ENCODE measurements at regions not wholly inside any gene's neighbourhood (a gene's known extent, or its start where the extent isn't known, plus 50 kb on each side); places are given as distances from the start of the nearest gene placed in this dataset.
"Not testable (repeated sequence)": the region's sequence is repeated elsewhere in the genome, so short reads cannot be mapped to it uniquely, and the experiment has no call there.

DNA sequence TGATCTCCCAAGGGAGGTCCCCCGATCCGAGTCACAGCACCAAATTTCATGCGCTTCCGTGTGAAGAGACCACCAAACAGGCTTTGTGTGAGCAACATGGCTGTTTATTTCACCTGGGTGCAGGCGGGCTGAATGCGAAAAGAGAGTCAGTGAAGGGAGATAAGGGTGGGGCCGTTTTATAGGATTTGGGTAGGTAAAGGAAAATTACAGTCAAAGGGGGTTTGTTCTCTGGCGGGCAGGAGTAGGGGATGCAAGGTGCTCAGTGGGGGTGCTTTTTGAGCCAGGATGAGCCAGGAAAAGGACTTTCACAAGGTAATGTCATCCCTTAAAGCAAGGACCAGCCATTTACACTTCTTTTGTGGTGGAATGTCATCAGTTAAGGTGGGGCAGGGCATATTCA, 309.2 kb upstream of the PAPPA start:
- DNase-seq, result not testable (repeated sequence)

DNA sequence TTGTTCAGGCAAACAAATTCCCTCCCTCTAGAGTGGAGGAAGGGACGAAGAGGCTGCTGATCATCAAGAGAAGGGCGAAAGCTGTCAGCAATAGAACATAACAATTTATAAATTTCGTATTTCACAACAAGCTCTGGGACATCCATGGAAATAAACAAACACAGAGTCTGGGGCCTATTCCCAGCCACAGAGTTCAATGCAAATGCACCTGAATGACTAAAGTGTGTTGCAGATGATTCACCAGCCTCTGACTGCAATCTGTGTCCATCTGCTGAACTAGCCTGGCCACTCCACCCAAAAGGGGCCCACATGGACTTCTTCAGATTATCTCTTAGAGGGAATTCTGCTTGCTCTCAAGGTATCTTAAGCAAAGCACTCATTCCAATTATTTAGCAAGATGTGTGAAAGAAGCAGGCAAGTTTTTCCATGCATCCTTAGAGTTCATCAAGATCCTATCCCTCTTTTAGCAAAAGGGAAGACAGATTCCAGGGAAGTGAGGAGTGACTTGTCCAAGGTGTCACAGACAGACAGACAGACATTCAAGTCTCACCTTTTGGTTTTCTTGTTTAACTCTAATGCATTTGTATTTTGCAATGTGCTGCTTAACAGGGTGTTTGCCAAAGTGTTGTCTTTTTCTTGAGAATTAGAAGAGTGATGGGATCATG, 307.8 kb upstream of the PAPPA start:
- no peak for DNase-seq

DNA sequence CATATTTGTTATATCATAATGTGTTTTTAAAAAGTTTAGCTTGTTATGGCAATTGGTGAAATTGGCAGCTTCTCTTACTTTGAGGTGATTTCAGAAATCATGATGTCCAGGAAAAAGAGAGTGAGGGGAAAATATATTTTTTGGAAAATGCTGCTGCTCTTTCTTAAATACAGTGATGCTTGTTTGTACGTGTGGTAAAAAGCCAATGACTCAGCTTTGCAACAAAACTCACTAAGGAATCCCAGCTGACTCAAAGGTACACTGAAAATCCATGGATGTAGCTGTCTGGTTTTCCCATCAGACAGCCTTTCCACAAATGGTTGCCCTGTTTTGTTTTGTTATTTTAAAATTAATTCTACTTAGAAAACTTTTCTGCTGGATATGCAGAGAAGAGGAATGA, 306.4 kb upstream of the PAPPA start:
- no peak for DNase-seq

DNA sequence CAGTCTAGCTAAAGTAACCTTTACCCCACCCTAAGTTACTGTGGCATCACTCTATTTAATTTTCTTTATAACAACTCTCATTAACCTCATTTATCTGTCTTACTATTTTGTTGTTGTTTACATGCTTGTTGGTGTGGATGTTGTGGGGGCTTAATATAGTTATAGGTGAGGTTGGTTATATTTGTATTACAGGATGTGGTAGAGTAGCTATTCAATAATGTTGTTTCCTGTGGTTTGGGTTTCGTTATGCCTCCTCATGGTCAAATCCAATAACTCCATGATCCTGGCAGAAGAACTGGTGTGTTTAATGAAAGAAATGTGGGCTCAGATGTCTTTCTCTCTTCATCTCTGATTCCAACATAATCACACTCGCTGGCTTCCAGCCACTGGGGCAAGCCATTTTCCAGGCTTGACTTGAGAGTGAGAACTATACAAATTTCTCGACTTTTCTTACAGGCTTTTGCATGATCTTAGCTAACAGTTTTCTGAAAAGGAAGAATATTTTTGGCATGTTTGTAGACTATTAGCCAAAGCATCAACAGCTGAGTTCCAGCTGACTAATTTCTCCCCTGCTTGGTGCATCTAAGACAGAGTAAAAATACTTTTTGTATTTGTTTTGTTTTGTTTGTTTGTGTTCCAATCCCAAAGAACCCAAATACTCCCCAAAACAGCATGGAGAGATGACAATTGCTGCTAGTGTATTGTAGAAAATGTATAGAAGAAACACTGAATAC, 303.7 kb upstream of the PAPPA start:
- no peak for DNase-seq

DNA sequence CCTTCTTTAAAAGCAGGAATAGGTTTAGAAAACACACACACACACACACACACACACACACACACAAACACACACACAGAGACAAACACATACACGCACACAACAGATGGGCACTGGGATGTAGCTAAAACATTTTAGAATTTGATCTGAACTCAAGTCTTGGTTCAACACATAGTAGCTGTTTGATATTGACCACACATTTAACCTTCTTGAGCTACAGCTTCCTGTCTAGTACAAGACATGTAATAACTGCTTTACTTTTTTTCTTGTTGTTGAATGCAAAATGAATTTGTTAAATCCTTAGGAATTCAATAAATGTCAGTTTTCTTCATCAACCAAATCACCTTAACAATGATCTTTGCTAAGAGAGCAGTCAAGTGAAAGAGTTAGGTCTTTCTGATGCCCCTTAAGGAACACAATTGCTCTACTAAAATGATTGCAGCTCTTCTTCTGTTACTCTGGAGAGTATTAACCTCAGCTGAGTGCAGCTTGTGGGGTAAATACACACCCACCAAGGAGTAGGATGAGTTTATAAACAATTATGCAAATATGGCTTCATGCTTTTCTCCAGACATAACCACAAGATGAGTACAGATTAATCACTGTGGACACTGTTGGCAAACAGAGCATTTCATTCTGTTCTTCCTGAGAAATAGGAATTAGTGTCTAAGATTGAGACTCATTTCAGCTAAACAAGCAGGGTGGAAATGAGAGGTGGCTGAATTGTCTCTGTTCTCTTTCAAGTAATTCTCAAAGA, 302.9 kb upstream of the PAPPA start:
- DNase-seq, result no peak

DNA sequence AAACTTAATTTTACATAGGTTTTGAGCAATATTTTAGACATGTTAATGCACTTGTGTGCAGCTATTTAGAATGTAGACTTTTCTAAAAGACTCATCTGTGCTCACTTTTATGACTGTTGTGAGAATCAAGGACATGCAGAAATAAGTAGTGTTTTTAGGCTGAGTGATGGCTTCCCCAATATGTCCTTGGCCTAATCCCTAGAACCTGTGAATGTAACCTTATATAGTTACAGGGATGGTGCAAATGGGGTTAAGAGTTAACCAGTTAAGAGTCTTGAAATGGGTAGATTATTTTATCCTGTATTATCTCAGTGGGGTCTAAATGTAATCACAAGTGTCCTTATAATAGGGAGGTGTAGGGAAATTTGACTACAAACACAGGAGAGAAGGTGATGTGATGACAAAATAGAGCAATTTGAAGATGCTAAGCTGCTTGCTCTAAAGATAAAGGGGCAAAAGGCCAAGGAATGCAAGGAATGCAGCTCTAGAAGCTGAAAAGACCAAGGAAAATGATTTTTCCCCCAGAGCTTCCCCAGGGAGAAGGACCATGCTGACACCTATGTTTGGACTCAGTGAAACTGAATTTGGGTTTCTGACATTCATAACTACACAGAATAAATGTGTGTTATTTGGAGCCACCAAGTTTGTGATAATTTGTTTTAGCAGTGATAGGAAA, 298.0 kb upstream of the PAPPA start:
- no peak for DNase-seq

DNA sequence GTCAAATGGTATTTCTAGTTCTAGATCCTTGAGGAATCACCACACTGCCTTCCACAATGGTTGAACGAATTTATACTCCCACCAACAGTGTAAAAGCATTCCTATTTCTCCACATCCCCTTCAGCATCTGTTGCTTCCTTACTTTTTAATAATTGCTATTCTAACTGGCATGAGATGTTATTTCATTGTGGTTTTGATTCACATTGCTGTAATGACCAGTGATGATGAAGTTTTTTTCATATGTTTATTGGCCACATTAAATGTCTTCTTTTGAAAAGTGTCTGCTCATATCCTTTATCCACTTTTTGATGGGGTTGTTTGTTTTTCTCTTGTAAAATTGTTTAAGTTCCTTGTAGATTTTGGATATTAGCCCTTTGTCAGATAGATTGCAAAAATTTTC, 295.2 kb upstream of the PAPPA start:
- not testable (repeated sequence) for DNase-seq

DNA sequence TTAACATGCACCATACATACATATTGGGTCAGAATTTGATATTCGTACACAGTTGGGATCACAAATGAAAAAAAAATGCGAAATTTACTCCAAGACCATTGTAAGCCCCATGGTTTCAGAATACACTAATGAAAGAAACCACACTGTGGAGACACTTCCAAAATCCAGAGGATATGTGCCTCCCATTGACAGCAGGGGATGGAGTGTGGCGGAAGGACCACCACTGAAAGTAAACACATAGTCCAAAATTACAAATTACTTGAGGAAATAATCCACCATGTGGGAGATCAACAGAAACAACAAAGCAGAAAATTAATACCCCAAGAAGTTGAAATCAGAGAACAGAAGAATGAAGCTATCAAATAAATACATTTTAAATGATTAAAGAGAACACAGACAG, 291.6 kb upstream of the PAPPA start:
- no peak for DNase-seq

DNA sequence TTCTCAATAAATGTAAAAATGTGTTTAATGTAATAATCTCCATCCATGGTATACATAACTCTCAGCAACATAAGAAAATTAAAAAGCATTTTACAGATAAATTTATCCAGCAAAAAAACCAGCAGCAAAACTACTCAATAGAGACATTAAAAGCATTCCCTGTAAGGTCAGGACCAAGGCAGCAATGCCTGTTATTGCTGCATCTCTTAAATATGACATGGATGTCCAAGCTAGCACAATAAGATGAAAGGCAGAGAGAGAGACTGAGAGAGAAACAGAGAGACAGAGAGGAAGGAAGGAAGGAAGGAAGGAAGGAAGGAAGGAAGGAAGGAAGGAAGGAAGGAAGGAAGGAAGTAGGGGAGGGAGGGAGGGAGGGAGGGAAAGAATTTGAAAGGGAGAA, 289.0 kb upstream of the PAPPA start:
- DNase-seq, result no peak

DNA sequence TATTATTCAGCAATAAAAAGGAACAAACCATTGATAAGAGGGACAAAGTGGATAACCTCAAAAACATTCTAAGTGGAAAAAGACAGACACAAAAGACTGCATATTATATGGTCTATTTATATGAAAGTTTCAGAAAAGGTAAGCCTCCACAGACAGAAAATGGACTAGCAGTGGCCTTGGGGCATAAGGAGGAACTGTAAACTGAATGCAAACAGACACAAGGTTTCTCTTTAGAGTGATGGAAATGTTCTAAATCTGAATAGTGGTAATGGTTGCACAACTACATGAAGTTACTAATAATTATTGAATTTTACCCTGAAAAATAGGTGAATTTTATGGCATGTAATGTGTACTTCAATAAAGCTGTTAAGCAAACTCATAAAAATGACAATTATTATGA, 286.3 kb upstream of the PAPPA start:
- no peak for DNase-seq

DNA sequence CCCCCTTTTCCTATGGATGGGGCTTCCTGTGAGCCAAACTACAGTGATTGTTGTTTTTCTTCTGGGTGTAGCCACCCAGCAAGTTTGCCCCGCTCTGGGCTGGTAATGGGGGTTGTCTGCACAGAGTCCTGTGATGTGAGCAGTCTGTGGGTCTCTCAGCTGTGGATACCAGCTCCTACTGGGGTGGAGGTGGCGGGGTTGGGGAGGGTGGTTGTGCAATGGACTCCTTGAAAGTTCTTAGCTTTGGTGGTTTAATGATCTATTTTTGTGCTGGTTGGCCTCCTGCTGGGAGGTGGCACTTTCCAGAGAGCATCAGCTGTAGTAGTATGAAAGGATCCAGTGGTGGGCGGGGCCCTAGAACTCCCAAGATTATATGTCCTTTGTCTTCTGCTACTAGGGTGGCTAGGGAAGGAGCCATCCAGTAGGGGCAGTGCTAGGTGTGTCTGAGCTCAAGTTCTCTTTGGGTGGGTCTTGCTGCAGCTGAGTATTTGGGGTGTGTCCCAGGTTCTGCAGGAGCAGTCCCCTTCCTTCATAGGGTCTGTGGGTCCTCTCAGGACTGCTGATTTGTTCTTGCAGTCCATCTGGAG, 275.6 kb upstream of the PAPPA start:
- no peak for DNase-seq

DNA sequence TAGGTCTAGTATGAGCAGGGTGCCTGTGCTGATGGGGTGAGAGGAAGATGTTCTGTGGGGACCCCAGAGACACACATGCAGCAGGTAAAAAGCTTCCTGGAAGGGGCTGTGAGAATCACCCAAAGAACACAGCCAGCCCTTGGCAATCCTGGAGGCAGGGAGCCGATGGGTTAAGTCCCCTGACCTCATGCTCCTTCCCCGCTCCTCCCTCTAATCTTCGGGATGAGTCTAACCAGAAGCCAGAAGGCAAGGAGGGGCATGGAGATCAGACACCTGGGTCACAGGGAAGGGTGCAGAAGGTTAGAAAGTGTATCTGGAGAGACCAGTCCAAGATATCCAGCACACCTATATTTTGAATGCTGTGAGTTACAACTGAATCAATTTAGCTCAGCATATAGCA, 274.1 kb upstream of the PAPPA start:
- no peak for DNase-seq

DNA sequence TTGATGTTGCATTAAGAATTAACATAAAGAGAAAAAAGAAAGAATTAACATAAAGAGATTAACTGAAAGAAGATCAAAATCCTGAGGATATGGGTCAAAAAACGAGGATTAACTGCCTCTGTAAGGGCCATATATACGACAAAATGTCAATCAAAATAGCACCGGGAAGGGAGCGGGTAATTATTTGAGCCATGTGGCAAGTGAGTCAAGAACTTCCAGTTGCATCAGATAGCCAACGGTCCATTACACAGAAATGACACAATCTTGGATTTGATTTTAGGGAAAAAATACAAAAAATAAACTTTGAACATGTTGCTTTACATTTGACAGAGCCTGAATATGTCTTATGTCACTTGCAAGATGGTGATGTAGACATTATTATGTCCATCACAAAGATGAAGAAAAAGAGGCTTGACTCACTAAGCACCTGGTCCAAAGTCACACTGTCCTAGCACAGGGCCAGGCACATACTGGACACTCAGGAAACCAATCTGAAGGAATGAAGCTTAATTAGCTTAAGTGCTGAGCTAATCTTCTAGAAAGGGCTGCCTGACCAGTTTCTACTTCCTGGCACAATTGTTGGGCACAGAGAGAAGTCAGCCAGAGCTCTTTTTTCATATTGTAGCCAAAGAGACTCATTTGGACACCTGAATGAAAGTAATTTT, 273.2 kb upstream of the PAPPA start:
- no peak for DNase-seq

DNA sequence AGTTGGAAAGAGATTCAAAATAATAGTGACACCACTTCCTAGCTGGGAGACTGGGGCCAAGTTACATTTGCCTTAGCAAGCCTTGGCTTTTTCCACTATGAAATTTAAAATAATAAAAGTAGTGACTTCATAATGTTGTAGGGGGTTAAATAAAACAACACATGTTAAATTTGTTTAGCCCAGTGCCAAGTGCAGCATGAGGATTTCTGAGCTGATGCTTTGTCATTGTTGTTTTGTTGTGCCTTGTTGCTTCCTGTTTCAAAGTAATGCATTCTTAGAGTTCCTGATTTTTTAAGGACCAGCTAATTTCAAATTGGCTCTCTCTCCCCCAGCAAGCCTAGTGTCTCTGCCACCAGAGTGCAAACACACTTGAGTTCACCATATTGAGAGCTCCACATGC, 270.7 kb upstream of the PAPPA start:
- DNase-seq, result no peak

DNA sequence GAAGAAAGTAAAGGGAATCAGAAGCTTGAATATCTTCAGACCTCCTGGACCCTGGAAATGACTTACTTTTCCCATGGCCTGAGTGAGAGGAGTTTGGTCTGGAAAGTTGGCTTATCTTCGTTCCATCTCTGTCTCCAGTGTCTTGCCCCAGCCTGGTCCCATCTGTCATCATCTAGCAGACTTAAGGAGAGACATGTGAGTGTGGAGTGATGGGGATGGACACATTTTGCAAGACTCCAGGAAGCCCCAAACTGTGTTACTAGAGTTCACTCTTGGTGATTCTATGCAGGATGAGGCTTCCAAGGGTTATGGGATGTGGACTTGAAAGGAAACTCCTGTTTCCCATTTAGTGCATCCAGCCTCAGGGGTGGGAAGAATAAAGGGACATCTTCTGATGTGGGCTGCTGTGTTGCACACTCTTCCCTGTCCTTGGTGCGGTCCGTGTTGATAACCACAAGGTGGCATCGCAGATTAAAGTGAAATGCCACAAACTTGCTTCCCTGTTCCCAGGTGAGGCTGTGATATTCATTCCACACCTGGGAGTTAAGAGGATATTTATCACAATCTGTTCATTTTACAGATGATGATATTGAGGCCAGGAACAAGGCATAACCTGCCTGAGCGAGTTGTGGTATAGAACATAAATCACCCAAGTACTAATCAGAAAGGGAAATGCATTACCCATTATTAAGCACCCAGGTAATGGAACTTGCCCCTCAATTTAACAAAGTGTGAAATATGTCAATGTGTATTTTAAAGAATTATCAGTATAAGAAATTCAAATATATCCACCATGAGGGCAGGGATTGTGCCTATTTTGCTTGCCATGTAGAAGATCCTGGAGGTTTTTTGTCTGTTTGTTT, 269.9 kb upstream of the PAPPA start:
- no peak for DNase-seq

DNA sequence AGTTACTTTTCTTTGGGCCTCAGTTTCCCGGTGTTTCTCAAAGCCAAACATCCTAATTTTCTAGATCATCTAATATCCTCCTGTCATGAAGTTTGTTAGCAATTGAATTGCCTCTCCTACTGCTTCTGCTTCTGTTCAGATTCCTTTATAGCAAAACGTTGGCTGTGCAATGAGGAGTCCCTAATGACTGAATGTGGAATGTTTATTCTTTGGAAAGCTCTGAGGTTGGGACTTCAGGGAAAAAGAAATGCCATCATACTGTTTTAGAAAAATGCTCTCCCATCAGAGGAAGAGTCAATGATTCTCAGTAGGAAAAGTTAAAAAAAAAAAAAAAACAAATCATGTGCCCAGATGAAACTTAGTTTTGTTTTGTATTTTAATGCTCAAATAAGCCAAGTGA, 268.7 kb upstream of the PAPPA start:
- no peak for DNase-seq

DNA sequence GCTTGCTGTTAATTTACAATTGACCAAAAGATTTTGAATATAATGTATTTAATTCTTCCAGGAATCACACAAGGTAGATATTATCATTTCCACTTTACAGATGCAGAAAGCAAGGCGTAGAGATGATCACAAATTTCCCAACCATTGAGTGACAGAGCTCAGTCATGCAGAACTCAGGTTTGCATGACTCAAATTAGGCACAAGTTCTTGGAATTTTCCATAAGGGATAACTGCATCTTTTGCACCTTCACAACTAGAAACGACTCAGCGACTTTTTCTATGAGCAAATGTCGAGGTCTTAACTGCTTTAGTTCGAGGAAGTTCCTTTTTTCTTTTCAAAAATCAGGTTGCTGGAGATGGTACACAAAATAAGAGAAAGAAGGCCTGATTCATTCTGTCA, 265.5 kb upstream of the PAPPA start:
- no peak for DNase-seq

DNA sequence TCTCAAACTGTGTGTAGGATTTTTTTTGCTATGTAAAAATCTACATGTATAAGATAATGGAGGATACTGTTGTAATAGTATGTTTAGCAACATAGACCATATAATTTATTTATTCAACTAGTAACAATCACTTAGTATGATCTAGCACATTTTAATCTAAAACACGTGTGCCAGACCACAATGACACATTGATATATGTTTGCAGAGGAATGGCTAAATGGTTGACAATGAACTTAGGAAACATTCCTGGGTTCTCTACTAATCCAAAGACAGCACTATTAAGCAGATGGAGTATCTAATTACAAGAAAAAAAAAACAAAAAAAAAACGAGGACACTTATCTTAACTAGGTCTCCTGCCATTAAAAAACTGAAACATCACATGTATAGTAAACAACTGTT, 261.7 kb upstream of the PAPPA start:
- DNase-seq, result no peak

DNA sequence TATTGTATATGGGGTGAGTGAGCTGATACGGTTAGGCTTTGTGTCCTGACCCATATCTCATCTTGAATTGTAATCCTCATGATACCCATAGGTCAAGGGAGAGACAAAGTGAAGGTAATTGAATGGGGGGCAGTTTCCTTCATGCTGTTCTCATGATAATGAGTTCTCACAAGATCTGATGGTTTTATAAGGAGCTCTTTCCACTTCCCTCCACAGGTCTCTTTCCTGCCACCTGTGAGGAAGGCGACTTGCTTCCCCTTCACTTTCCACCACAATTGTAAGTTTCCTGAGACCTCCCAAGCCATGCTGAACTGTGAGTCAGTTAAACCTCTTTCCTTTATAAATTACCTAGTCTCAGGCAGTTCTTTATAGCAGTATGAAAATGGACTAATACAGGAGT, 255.1 kb upstream of the PAPPA start:
- DNase-seq, result not testable (repeated sequence)

DNA sequence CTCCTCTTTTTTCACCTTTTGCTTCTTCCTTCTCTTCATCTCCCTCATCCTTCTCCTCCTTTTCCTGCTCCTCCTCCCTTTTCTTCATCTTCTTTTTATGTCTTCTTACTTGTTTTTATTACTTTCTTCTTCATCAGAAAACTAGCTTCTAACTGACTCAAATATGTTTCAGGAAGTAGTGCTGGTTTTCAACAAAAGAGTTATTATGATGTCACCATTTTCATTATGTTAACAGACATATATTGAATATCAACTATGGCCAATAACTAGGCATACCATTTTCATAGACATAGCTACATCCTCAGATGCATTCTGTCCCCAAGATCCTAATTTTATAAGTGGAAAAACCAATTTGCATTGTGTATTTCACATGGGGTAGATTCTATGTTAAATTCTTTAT, 252.9 kb upstream of the PAPPA start:
- DNase-seq, result no peak

DNA sequence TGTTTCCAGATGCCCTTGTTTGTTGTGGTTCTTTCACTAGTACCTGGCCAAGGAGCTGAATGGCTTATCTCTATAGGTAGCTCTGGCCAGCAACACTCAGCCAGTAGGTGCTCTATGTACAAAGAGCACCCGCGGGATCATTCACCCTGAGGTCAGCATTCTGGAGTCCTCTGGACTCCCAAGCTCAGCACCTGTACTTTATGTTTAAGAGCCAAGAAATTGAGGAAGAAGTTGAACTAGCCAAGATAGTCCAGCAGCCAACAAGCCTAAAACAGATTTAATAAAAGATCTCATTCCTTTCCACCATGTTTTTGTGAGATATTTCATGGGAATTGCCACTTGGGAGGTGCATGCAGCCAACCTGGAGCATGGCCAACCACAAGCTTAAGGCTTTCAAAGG, 242.6 kb upstream of the PAPPA start:
- no peak for DNase-seq

DNA sequence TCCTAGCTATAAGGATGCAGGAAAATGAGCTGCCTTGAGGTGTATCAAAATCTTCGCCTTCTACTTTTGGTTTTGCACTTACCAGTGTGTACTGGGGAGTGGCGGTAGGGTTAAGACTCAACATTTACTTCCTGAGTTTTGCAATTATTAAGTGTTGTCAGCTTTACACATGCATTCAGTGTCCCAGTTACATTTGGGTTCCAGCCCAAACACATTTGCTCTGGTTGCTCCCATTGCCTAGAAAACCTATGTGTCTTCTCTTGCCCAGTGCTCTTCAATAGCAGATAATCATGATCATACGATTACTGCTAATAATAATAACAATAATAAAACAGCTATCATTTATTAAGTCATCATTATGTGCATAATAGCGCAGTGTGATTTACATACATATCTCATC, 241.5 kb upstream of the PAPPA start:
- no peak for DNase-seq
